Esophagus (tissue), 2 donors: ENCODE measurements at regions not wholly inside any gene's neighbourhood (a gene's known extent, or its start where the extent isn't known, plus 50 kb on each side); places are given as distances from the start of the nearest gene placed in this dataset.

Source experiments
- H3K27ac ChIP-seq, 2 donors: one replicate each; pipeline ENCODE4 v1.5.1; 2013; ENCODE audit warnings: low read depth in 2 of 2, mild to moderate bottlenecking in 2 of 2, inconsistent platforms in 1 of 2, low read length in 1 of 2, moderate library complexity in 1 of 2
- H3K27me3 ChIP-seq, 2 donors: one replicate each; pipeline ENCODE4 v1.6.1; 2013; ENCODE audit warnings: low read length in 2 of 2, control low read depth in 1 of 2, mild to moderate bottlenecking in 1 of 2; ENCODE audit not compliant: insufficient read depth in 2 of 2, control insufficient read depth in 1 of 2
- H3K36me3 ChIP-seq, 2 donors: one replicate each; pipeline ENCODE4 v1.6.1; 2013; ENCODE audit warnings: low read length in 1 of 2; ENCODE audit not compliant: control insufficient read depth in 2 of 2, insufficient read depth in 2 of 2
- H3K4me1 ChIP-seq, 2 donors: one replicate each; pipeline ENCODE4 v1.6.1; 2013; ENCODE audit warnings: low read length in 1 of 2; ENCODE audit not compliant: control insufficient read depth in 2 of 2, insufficient read depth in 2 of 2
- H3K4me3 ChIP-seq, 2 donors: one replicate each; pipeline ENCODE4 v1.5.1; 2013; ENCODE audit warnings: low read length in 2 of 2, mild to moderate bottlenecking in 2 of 2, low read depth in 1 of 2, moderate library complexity in 1 of 2
- H3K9me3 ChIP-seq, 2 donors: one replicate each; pipeline ENCODE4 v1.6.1; 2013; ENCODE audit warnings: mild to moderate bottlenecking in 2 of 2, low read depth in 1 of 2, low read length in 1 of 2, moderate library complexity in 1 of 2; ENCODE audit not compliant: control insufficient read depth in 2 of 2, insufficient read depth in 1 of 2
- WGBS, 2 donors: extraction: QIAGEN DNeasy Blood & Tissue Kit; methylation state at CpG; one replicate each; pipeline ENCODE4 v1.1.7; 2013; 5-methylcytosine and 5-hydroxymethylcytosine counted together
- donor health status: healthy with polysubstance abuse.
- donor health status: Bipolar disorder and iron deficiency.

DNA sequence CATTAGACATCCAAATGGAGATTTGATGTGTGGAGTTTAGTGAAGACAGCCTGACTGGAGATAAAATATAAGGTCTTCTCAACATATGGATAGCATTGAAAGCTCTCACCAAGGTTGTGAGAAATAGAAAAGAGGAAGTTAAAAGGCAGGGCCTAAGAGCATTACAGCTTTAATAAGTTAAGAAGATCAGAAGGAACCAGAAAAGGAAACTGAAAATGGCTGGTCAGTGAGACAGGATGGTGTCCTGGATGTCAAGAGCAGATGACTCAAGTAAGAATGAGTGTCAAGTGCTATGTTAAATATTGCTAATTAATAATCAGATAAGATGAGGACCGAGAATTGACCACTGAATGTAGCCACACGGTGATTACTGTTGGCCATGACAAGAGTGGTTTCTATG is 642.9 kb downstream of the STPG2 start:
- no peaks in the 10 kb centered on the region for H3K36me3 ChIP-seq
- 87 to 92% methylated on average over 2 of the region's 2 CpGs for WGBS, 2 donors
- H3K27ac ChIP-seq, result no peak overlapping the region
- H3K27me3 ChIP-seq, result no peaks in the 10 kb centered on the region
- no peaks in the 10 kb centered on the region for H3K4me1 ChIP-seq
- no peaks in the 10 kb centered on the region for H3K9me3 ChIP-seq
- no peak overlapping the region for H3K4me3 ChIP-seq

DNA sequence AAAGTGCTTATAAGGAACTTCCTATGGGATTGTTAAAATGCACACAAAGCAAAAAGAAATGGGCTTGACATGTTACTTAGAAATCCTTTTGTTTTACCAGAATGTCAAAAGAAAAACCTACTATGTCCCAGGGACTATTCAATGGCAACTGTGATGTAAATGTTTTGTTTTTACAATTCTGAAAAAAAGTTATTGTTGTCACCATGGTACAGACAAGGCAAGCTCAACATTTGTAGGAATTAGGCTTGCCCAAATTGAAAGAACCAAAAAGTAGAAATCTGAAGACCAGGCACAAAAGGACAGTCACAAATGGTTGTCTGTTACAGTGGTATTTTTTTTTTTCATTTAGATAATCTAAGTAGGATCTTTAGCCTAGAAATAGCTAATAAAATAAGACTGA is 638.6 kb downstream of the STPG2 start:
- H3K27me3 ChIP-seq, result no peaks in the 10 kb centered on the region
- H3K9me3 ChIP-seq, result no peaks in the 10 kb centered on the region
- H3K27ac ChIP-seq, result no peak overlapping the region
- H3K4me1 ChIP-seq, result no peaks in the 10 kb centered on the region
- no peaks in the 10 kb centered on the region for H3K36me3 ChIP-seq
- H3K4me3 ChIP-seq, result no peak overlapping the region

DNA sequence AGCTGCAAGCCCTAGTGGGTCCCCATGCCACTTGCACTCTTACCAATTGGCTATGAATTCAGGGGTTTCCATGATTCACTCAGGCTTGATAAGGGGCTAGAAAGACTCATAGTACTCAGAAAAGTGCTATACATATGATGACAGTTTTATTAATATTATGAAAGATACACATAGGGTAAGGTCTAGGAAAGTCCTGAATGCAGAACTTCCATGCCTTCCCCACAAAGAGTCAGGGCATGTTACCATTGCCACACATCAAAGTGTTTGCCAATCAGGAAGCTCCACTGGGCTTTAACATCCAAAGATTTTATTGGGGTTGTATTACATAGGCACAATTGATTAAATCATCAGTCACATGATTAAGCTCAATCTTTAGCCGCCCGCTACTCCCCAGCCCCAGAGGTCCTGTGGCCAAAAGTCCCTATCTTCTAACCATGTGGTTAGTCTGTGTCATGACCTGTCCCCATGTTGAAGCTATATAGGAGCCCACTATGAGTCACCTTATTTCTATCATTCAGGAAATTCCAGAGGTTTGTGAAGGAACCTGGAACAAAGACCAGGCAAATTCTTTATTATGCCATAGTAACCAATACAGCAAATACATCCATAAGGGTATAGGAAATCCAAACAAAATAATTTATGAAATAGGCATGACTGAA is 635.6 kb downstream of the STPG2 start:
- Histone ChIP-seq H3K9me3 (no peaks in the 10 kb centered on the region), H3K27me3 (no peaks in the 10 kb centered on the region), H3K4me1 (no peaks in the 10 kb centered on the region), H3K27ac (no peak overlapping the region), H3K4me3 (no peak overlapping the region), H3K36me3 (no peaks in the 10 kb centered on the region)
- WGBS, 2 donors, result 95 to 99% methylated on average over 2 of the region's 2 CpGs
